Activated T-cell treated with anti-CD3 and anti-CD28 coated beads, Interleukin-2, amount 50 U/mL, for 48 hours (primary cell): ENCODE measurements at regions not wholly inside any gene's neighbourhood (a gene's known extent, or its start where the extent isn't known, plus 50 kb on each side); places are given as distances from the start of the nearest gene placed in this dataset.
A peak's percentile ranks its signal among the peaks of the same experiment; 100 is the strongest.

Source experiments
- DNase-seq, 2 experiments: peaks; one replicate each; pipeline ENCODE4 v3.0.0-alpha.2; 2020

GRCh38 chr14:101004954-101005353, 101.4 kb upstream of the RTL1 start:
- DNase-seq = no peak

- no peak for DNase-seq
Measured at GRCh38 chr14:101005447-101005846, 101.9 kb upstream of the RTL1 start.

GRCh38 chr14:101006008-101006407, 102.5 kb upstream of the RTL1 start:
- DNase-seq = no peak

- no peak for DNase-seq
Measured at GRCh38 chr14:101007004-101007614, 103.6 kb upstream of the RTL1 start.

GRCh38 chr14:101007765-101008164, 104.2 kb upstream of the RTL1 start:
- DNase-seq = no peak

GRCh38 chr14:101008196-101008595, 104.7 kb upstream of the RTL1 start:
- DNase-seq = no peak

- no peak for DNase-seq
Measured at GRCh38 chr14:101008631-101009336, 105.3 kb upstream of the RTL1 start.

GRCh38 chr14:101009531-101009930, 106.0 kb upstream of the RTL1 start:
- no peak for DNase-seq

GRCh38 chr14:101010293-101010692, 106.8 kb upstream of the RTL1 start:
- DNase-seq = no peak

GRCh38 chr14:101010835-101011234, 107.3 kb upstream of the RTL1 start:
- no peak for DNase-seq

GRCh38 chr14:101017209-101017608, 113.7 kb upstream of the RTL1 start:
- no peak for DNase-seq

GRCh38 chr14:101017806-101018560, 114.5 kb upstream of the RTL1 start:
- DNase-seq = peak; percentile 1

- DNase-seq = no peak
Measured at GRCh38 chr14:101018561-101019290, 115.2 kb upstream of the RTL1 start.

- no peak for DNase-seq
Measured at GRCh38 chr14:101019541-101019940, 116.0 kb upstream of the RTL1 start.

GRCh38 chr14:101019990-101020710, 116.6 kb upstream of the RTL1 start:
- DNase-seq = peak in 1 of 2 experiments; percentile 4

- DNase-seq = peak in 1 of 2 experiments; percentile 6
Measured at GRCh38 chr14:101020834-101021370, 117.4 kb upstream of the RTL1 start.

GRCh38 chr14:101022121-101022520, 118.6 kb upstream of the RTL1 start:
- DNase-seq = no peak

GRCh38 chr14:101022916-101023435, 119.5 kb upstream of the RTL1 start:
- DNase-seq = no peak

- no peak for DNase-seq
Measured at GRCh38 chr14:101024686-101025085, 121.2 kb upstream of the RTL1 start.

GRCh38 chr14:101025131-101025530, 121.6 kb upstream of the RTL1 start:
- no peak for DNase-seq

- no peak for DNase-seq
Measured at GRCh38 chr14:101025696-101026095, 122.2 kb upstream of the RTL1 start.

- no peak for DNase-seq
Measured at GRCh38 chr14:101026341-101026740, 122.8 kb upstream of the RTL1 start.
